Kidney epithelial cell (primary cell): ENCODE measurements at regions not wholly inside any gene's neighbourhood (a gene's known extent, or its start where the extent isn't known, plus 50 kb on each side); places are given as distances from the start of the nearest gene placed in this dataset.

Experiments
- DNase-seq: peaks from one replicate; pipeline ENCODE4 v3.0.0-alpha.2; 2010; ENCODE audit warnings: low read depth
- H3K27me3 ChIP-seq: 2 replicates; pipeline ENCODE4 v1.6.0; 2011; ENCODE audit warnings: low read length; ENCODE audit not compliant: control insufficient read depth, insufficient read depth
- H3K36me3 ChIP-seq: 2 replicates; pipeline ENCODE4 v1.5.1; 2011; ENCODE audit warnings: low read length; ENCODE audit not compliant: control insufficient read depth, insufficient read depth
- H3K4me3 ChIP-seq: 2 replicates; pipeline ENCODE4 v1.5.1; 2011; ENCODE audit warnings: low read depth, mild to moderate bottlenecking, control low read depth, low read length
- TF ChIP-seq, protein P1 (sequence below): IDR thresholded peaks from 2 replicates; pipeline ENCODE4 v1.5.1; 2011; ENCODE audit warnings: mild to moderate bottlenecking, moderate library complexity, low read length, control low read depth, inconsistent platforms; ENCODE audit not compliant: insufficient read depth, poor library complexity, severe bottlenecking

DNA sequence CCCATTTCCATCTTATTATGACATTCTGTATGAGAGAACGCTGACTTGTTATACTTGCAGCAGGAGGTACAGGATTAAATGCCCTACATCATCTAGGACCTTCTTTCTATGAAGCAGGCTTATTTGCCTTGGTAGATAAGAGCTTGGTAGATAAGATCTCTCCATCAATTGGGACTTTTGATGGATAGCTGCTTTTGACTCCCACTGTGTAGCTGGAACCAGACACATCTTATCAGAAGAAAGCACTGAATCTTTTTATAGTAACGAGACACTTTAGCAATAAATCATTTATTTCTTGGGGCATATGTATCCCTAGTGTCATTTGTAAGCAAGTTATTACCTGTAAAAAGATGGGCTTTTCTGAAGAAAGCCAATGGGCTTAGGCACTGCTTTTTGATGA is 613.9 kb downstream of the TECRL start:
- TF ChIP-seq, protein P1, sequence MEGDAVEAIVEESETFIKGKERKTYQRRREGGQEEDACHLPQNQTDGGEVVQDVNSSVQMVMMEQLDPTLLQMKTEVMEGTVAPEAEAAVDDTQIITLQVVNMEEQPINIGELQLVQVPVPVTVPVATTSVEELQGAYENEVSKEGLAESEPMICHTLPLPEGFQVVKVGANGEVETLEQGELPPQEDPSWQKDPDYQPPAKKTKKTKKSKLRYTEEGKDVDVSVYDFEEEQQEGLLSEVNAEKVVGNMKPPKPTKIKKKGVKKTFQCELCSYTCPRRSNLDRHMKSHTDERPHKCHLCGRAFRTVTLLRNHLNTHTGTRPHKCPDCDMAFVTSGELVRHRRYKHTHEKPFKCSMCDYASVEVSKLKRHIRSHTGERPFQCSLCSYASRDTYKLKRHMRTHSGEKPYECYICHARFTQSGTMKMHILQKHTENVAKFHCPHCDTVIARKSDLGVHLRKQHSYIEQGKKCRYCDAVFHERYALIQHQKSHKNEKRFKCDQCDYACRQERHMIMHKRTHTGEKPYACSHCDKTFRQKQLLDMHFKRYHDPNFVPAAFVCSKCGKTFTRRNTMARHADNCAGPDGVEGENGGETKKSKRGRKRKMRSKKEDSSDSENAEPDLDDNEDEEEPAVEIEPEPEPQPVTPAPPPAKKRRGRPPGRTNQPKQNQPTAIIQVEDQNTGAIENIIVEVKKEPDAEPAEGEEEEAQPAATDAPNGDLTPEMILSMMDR = no peak
- Histone ChIP-seq H3K27me3 (no peaks in the 10 kb centered on the region), H3K36me3 (no peaks in the 10 kb centered on the region), H3K4me3 (no peak overlapping the region)
- no peak for DNase-seq

DNA sequence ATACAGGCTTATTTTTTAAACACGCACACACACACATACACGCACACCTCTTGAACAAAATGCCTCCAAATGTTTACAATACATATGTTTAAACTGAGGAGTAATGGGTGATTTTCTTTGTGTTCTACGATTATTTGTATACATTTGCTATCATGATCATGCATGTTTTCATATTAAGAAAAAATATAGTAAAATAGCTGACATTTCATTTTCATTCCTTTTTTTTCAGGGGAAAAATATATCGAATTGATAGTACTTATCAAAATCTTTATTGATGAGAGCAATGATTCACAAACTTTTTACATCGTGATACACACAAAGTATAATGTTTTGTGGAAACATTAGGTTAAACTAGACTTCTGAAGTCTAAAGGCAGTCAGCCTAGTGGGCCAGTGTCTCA is 618.9 kb downstream of the TECRL start:
- TF ChIP-seq, protein P1 = no peak
- H3K27me3 ChIP-seq = no peaks in the 10 kb centered on the region
- H3K36me3 ChIP-seq = no peaks in the 10 kb centered on the region
- DNase-seq = no peak
- H3K4me3 ChIP-seq = no peak overlapping the region

DNA sequence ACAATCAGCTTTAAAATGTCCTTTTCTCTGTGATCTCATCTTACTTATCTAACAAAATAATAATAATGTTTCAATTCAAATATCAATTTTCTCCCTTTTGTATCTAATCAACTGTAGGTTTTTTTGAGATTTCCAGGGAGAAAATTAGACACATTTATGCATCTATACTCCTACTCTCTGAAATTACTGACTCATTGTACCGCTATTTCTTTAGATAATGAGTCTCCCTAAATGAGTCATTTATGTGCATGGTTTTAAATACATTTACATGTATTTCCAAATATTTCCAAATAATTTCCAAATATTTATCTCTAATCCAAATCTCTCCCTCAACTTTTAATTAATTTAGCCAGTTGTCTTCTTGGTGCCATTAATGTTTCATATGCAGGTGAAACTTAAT is 621.0 kb downstream of the TECRL start:
- no peak overlapping the region for H3K4me3 ChIP-seq
- H3K36me3 ChIP-seq = no peaks in the 10 kb centered on the region
- no peaks in the 10 kb centered on the region for H3K27me3 ChIP-seq
- DNase-seq = no peak
- TF ChIP-seq, protein P1 = no peak

DNA sequence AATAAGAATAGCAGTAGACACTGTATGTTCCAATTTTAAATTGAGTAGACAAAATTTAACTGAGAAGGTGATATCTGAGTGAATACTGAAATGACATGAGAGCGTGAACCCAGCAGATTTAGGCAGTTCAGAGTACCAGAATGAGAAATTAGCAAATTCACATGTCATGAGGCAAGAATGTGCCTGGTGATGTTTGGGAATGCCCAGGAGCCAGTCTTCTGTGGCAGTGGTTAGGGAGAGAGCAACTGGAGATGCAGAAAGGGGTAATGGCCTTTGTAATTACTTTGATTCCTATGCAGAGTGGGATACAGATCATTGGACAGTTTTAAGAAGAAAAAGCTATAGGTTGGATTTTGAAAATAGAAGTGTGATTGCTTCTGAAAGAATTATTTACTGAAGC is 621.9 kb downstream of the TECRL start:
- DNase-seq = no peak
- Histone ChIP-seq H3K27me3 (no peaks in the 10 kb centered on the region), H3K36me3 (no peaks in the 10 kb centered on the region), H3K4me3 (no peak overlapping the region)
- TF ChIP-seq, protein P1 = no peak

DNA sequence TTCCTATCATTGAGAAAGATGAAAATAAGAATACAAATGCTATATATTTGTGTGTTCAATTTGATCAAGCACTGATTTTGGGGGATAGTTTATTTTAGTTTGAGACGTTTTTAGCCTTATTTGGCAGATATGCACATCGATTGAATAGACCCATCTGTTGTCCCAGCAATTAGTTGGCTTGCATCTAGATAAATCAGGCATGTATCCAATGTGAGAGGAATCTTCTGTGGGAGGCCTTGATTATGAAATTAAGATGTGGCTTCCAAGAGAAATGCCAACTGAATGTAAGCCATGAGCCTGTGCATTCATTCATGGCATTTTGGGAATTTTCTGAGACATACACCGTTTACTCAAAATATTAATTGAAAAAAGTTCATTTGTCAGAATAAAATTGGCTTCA is 623.1 kb downstream of the TECRL start:
- Histone ChIP-seq H3K4me3 (no peak overlapping the region), H3K27me3 (no peaks in the 10 kb centered on the region), H3K36me3 (no peaks in the 10 kb centered on the region)
- DNase-seq = no peak
- TF ChIP-seq, protein P1 = no peak

DNA sequence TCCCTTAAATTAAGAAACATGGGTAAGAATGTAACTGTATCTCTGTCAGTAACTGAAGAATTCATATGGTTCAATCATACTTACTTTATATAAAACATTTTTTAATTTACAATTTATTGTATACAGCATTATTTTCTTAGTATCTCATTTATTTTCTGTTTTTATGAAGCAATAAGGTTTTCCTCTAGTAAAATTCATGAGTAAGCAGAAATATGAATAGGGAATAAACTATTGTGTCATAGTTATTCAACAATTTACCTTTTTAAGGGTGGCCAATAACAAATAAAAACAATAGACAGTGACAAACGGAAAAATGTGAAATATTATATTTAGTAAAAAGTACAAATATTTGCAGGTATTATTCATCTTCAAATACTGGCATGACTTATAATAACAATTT is 624.4 kb downstream of the TECRL start:
- no peak for DNase-seq
- Histone ChIP-seq H3K36me3 (no peaks in the 10 kb centered on the region), H3K27me3 (no peaks in the 10 kb centered on the region), H3K4me3 (no peak overlapping the region)
- TF ChIP-seq, protein P1 = no peak
